ENCODE measurements at regions not wholly inside any gene's neighbourhood (a gene's known extent, or its start where the extent isn't known, plus 50 kb on each side); places are given as distances from the start of the nearest gene placed in this dataset.

DNA sequence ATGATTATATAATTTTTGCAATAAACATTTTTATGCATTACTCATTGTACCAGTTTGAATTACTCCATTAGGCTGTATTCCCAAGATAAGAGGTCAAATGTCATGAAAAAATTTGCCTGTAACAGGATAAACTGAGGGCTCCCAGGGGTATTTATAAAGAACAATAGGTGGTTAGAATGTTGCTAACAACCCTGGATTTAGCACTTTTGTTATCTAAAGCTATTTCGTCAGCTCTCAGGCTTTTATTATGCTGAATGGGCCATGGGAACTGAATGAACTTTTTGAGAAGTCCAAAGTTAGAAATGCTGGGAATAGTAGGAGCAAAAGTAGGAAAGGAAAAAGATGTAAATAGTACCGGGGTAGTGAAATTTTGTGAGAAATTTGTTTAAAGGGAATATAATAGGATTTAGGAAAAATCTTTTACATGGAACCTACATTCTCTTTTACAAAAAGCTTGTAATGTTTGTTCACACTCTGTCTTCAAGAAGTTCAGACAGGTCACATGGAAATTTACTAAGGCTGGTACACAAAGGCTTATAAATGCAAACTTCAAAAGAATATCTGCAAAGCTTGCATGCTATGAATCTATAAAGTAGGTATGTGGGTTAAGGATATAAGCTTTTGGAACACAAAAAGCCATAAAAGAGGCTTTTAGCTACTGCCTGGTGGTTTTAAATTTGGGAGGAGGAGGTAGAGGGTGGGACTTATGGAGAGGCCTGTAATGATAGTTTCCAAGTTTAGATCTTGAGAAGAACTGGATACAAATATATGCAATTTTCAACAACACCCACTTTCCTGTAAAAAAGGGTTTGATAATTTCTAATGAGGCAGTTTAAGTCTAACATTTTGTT, 445.8 kb upstream of the NAALADL2 start:
- no peak for DNase-seq (ENCODE audit: low read depth in 1 of 2, low spot score in 2 of 2)
- Histone ChIP-seq H3K4me1 (replicated peaks in 1 of 4; ENCODE audit: control insufficient read depth in 3 of 4, insufficient read depth in 4 of 4, low read length in 3 of 4) (no peaks in the 10 kb centered on the region; a peak in 2 of 7 replicates), H2BK12ac (ENCODE audit: low read depth, low read length) (no peak overlapping the region)
- TF ChIP-seq SP1 (IDR thresholded peaks at IDR 0.05; ENCODE audit: low read depth, low read length) (peak; percentile 30; the same call in 1 of the 2 replicates), POLR2A (IDR thresholded peaks at IDR 0.05; ENCODE audit: control extremely low read depth in 1 of 2, low read depth in 2 of 2, low read length in 2 of 2) (no peak), EP300 (IDR thresholded peaks at IDR 0.05; ENCODE audit: borderline replicate concordance in 1 of 2, low read depth in 2 of 2, low read length in 2 of 2) (peak in 1 of 2 experiments; percentile 42; a peak in 1 of 3 replicates)

More for the DNA sequence above, 445.8 kb upstream of the NAALADL2 start:
- Histone ChIP-seq H3K27me3 (replicated peaks in 1 of 4; ENCODE audit: control insufficient read depth in 3 of 4, extremely low read depth in 1 of 4, insufficient read depth in 3 of 4, low read length in 3 of 4) (no peaks in the 10 kb centered on the region), H4K5ac (ENCODE audit: insufficient read length, low read depth, low read length) (peak overlapping the region; percentile 83), H3K27ac (ENCODE audit: low read depth, low read length) (no peak overlapping the region; the same call in 1 of the 2 replicates), H2BK15ac (ENCODE audit: low read length) (no peak overlapping the region), H2BK5ac (ENCODE audit: low read depth, low read length) (no peak overlapping the region; the same call in 1 of the 2 replicates), H2BK20ac (ENCODE audit: low read length) (no peak overlapping the region; the same call in 1 of the 2 replicates), H4K8ac (ENCODE audit: extremely low read depth, insufficient read depth, low read length) (no peak overlapping the region), H3K4me3 (ENCODE audit: extremely low read depth in 1 of 4, insufficient read depth in 2 of 4, low read depth in 3 of 4, low read length in 4 of 4) (no peak overlapping the region; a peak in 1 of 8 replicates), H3K36me3 (ENCODE audit: control insufficient read depth in 2 of 4, insufficient read depth in 4 of 4, low read length in 3 of 4) (no peaks in the 10 kb centered on the region), H3K23ac (ENCODE audit: insufficient read length) (no peak overlapping the region), H3K9me3 (ENCODE audit: insufficient read depth in 2 of 2, low read depth in 1 of 2, low read length in 1 of 2) (no peaks in the 10 kb centered on the region), H3K9ac (replicated peaks in 1 of 4; ENCODE audit: extremely low read depth in 1 of 4, low read depth in 3 of 4, low read length in 3 of 4) (no peak overlapping the region), H4K91ac (replicated peaks; ENCODE audit: insufficient read length, low read length) (peak overlapping the region; percentile 17), H3K79me2 (ENCODE audit: control insufficient read depth in 1 of 2, insufficient read depth in 2 of 2, low read length in 2 of 2) (no peaks in the 10 kb centered on the region), H4K20me1 (replicated peaks in 1 of 2; ENCODE audit: control insufficient read depth in 1 of 2, insufficient read depth in 2 of 2, low read length in 2 of 2) (no peaks in the 10 kb centered on the region), H2BK120ac (replicated peaks; ENCODE audit: low read depth, low read length) (no peak overlapping the region), H3K23me2 (ENCODE audit: low read depth, low read length) (no peaks in the 10 kb centered on the region; the same call in 1 of the 2 replicates), H3K4me2 (ENCODE audit: insufficient read depth in 1 of 2, low read depth in 2 of 2, low read length in 2 of 2) (peak overlapping the region in 1 of 2 experiments; percentile 25; a peak in 1 of 4 replicates), H2AK5ac (ENCODE audit: low read depth, low read length) (no peak overlapping the region), H2AFZ (ENCODE audit: low read length) (no peak overlapping the region), H3K14ac (ENCODE audit: insufficient read length) (no peak overlapping the region), H3K4ac (replicated peaks; ENCODE audit: insufficient read length, low read depth, low read length) (no peak overlapping the region), H3K79me1 (ENCODE audit: low read depth, low read length) (no peaks in the 10 kb centered on the region), H3K18ac (ENCODE audit: extremely low read depth, low read length) (no peak overlapping the region; the same call in 1 of the 2 replicates), H3K56ac (replicated peaks; ENCODE audit: insufficient read length, low read depth, low read length) (no peak overlapping the region)
- peak; percentile 65 for FAIRE-seq
- 14 to 100% methylated on average over 1 to 2 of the region's 2 CpGs for WGBS, 2 experiments (ENCODE audit: extremely low coverage in 1 of 2, insufficient coverage in 1 of 2, insufficient read length in 1 of 2, insufficient replicate concordance in 2 of 2, low coverage in 1 of 2, low lambda C conversion rate in 2 of 2, missing lambda C conversion rate in 1 of 2)
- CTCF ChIA-PET (ENCODE audit: partially characterized antibody) = no interaction called here
- POLR2A ChIA-PET (ENCODE audit: partially characterized antibody) = no interaction called here
